Panc1 (cell line): ENCODE measurements at regions not wholly inside any gene's neighbourhood (a gene's known extent, or its start where the extent isn't known, plus 50 kb on each side); places are given as distances from the start of the nearest gene placed in this dataset.

Experiments used
- POLR2AphosphoS5 ChIP-seq: IDR thresholded peaks from 2 replicates; pipeline ENCODE4 v1.6.1; 2012; ENCODE audit warnings: mild to moderate bottlenecking, low read depth, low read length, moderate library complexity
- SIN3A ChIP-seq: IDR thresholded peaks from 2 replicates; pipeline ENCODE4 v1.6.1; 2012; ENCODE audit warnings: low read depth, mild to moderate bottlenecking, low read length, moderate library complexity, borderline replicate concordance; ENCODE audit not compliant: insufficient read depth
- TCF7L2 ChIP-seq: IDR thresholded peaks from 2 replicates; pipeline ENCODE4 v1.6.1; 2011; ENCODE audit warnings: mild to moderate bottlenecking, low read depth, low read length, inconsistent platforms
- TF ChIP-seq, protein P1 (sequence below): fragments of 450-650 bp; IDR thresholded peaks from 2 replicates; pipeline ENCODE4 v1.5.1; 2017; ENCODE audit warnings: mild to moderate bottlenecking

DNA sequence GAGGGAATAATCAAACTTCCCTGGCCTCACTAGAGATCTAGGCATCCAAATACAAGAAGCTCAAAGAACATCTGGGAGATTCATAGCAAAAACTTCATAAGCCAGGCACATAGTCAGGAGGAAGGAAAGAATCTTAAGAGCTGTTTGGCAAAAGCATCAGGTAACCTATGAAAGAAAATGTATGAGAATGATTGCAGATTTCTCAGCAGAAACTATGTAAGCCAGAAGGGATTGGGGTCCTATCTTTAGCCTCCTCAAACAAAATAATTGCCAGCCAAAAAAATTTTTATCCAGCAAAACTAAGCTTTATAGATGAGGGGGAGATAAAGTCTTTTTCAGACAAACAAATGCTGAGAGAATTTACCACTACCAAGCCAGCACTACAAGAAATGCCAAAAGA lies 1036.3 kb downstream of the TBL1XR1 start:
- TF ChIP-seq, protein P1, sequence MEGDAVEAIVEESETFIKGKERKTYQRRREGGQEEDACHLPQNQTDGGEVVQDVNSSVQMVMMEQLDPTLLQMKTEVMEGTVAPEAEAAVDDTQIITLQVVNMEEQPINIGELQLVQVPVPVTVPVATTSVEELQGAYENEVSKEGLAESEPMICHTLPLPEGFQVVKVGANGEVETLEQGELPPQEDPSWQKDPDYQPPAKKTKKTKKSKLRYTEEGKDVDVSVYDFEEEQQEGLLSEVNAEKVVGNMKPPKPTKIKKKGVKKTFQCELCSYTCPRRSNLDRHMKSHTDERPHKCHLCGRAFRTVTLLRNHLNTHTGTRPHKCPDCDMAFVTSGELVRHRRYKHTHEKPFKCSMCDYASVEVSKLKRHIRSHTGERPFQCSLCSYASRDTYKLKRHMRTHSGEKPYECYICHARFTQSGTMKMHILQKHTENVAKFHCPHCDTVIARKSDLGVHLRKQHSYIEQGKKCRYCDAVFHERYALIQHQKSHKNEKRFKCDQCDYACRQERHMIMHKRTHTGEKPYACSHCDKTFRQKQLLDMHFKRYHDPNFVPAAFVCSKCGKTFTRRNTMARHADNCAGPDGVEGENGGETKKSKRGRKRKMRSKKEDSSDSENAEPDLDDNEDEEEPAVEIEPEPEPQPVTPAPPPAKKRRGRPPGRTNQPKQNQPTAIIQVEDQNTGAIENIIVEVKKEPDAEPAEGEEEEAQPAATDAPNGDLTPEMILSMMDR: no peak
- TF ChIP-seq POLR2AphosphoS5: no peak
- TF ChIP-seq SIN3A: no peak
- no peak for TF ChIP-seq TCF7L2
